ELF-1 (cell line): ENCODE measurements at regions not wholly inside any gene's neighbourhood (a gene's known extent, or its start where the extent isn't known, plus 50 kb on each side); places are given as distances from the start of the nearest gene placed in this dataset.

Source experiments
- DNase-seq: peaks from one replicate; pipeline ENCODE4 v3.0.0-alpha.2; 2016; ENCODE audit warnings: low read depth, low spot score

DNA sequence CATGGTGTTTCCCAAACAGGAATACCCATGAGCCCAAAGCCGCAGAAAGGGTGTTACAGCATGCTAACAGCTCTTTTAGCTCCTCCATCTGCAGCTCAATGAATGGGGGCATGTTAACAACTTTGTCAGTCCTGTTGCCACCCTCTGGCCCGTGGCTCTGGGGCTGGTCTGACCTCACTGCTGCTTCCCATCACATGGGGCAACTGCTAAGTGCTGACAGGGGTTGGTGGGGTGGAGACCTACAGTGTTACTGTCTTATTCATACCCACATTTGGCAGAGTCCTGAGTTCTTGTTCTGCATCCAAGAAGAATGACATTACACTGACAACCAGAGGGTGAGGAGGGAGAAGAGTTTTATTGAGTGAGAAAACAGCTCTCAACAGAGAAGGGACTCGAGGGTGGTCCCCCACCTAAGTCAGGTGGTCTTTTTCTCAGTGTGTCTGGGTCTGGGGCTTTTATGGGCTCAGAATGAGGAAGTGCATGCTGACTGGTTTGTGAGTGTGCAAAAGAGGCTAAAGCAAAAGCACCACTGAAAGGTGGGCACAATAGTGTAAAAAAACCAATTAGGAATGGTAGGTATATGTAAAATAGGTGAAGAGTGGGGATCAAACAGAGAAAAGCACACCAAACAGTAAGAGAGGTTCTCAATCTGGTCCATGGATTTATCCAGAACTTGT lies 1952.0 kb upstream of the PCDH20 start:
- DNase-seq = no peak

GRCh38 chr13:63364159-63364558 lies 1948.5 kb upstream of the PCDH20 start:
- DNase-seq = no peak

DNA sequence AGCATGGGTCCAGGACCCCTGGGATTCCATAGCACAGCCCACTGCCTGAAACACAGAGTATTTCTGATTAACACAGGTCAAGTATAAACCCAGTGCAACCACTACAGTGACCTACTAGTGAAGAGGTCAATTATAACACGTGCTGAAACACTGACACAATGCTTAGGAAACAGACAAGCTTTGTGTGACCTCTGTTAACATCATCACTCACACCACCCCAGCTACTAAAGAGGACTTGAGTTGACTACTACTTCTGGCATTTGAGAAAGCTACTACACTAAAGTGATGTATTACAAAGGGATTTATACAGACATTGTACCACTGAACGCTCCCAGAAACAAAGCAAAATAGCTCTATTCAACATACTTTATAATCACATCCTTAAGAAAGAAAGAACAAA lies 1935.9 kb upstream of the PCDH20 start:
- no peak for DNase-seq

DNA sequence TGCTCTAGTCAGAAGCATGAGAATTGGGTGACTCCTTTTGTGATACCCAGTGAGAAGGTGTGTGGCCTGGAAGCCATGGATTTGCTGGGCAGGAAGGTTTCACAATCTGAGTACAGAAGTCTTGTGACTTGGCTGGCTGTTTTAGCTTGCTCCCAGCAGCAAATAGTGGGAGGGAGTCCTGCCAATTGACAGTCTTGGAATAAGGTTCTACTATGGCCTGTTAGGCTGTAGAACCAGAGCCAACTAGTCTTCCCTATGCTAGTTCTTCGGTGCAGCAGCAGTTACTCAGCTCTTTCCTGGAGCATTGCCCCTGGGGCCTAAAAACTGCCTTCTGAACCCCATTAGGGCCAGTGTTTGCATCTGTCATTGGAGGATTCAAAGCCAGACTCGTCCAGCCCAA lies 1935.4 kb upstream of the PCDH20 start:
- no peak for DNase-seq

- DNase-seq = no peak
These were observed 1930.2 kb upstream of the PCDH20 start for GRCh38 chr13:63345835-63346234.

DNA sequence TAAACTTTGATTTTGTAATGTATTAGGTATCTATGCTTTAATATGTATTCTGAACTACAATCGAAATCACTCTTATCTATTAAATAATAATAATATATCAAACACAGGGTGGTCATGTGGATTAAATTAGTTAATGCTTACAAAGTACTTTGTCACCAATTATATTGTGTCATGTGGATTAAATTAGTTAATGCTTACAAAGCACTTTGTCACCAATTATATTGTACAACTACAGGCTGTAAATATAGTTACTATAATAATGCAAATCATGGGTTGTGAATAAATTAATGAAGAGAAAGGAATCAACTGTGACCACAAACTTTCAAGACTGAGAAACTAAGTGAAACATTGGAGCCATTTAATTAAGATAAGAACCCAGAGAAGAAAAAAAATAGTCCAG lies 1929.1 kb upstream of the PCDH20 start:
- DNase-seq = no peak

GRCh38 chr13:63337921-63338320 lies 1922.3 kb upstream of the PCDH20 start:
- DNase-seq = no peak

- DNase-seq = no peak
These were observed 1921.4 kb upstream of the PCDH20 start for GRCh38 chr13:63337041-63337440.

DNA sequence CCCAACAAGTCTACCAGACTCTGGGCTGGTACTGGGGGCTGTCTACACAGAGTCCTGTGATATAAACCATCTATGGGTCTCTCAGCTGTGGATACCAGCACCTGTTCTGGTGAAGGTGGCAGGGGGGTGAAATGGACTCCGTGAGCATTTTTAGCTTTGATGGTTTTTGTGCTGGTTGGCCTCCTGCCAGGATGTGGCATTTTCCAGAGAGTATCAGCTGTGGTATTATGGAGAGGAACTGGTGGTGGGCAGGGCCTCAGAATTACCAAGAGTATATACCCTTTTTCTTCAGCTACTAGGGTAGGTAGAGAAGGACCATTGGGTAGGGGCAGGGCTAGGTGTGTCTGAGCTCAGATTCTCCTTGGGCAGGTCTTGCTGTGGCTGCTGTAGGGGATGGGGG lies 1920.9 kb upstream of the PCDH20 start:
- no peak for DNase-seq

DNA sequence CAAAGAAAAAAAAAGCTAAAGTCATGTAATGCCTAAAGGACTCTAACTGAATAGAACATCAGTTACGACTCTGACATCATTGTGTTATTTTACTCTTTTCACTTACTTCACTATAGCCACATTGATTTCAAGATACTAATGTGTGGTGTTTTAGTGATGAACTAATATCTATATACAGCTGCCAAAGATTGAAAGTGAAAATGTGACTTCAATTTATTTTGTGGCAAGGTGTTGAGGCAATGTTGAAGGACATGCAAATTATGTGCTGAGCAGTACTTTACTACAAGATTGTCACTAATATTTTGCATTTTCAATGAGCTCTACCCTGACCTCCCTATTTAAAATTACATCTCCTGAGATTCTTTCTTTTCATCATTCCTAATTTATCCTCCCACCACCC lies 1911.9 kb upstream of the PCDH20 start:
- DNase-seq = no peak

GRCh38 chr13:63323441-63323840 lies 1907.8 kb upstream of the PCDH20 start:
- no peak for DNase-seq

- DNase-seq = no peak
These were observed 1895.9 kb upstream of the PCDH20 start for GRCh38 chr13:63311587-63311986.

DNA sequence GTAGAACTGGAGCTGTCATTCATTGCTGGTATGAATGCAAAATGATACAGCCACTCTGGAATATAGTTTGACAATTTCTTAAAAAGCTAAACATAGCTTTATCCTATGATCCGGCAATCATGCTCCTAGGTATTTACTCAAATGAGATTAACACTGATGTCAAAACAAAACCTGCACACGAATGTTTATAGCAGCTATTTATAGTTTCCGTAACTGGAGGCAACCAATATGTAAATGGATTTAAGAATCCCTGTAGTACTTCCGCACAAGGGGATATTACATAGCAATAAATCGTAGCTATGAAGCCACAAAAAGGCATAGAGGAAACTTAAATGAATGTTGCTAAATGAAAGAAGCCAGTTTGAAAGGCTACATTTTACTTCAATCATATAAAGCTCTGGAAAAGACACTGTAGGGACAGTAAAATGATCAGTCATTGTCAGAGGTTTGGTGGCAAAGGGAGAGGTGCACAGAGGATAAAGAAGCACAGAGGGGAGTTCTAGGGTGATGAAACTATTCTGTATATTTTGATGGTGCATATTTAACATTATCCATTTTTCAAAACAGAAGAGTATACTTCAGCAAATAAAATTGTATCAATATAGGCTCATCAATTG lies 1893.0 kb upstream of the PCDH20 start:
- no peak for DNase-seq

- no peak for DNase-seq
These were observed 1891.6 kb upstream of the PCDH20 start for GRCh38 chr13:63307228-63307627.

DNA sequence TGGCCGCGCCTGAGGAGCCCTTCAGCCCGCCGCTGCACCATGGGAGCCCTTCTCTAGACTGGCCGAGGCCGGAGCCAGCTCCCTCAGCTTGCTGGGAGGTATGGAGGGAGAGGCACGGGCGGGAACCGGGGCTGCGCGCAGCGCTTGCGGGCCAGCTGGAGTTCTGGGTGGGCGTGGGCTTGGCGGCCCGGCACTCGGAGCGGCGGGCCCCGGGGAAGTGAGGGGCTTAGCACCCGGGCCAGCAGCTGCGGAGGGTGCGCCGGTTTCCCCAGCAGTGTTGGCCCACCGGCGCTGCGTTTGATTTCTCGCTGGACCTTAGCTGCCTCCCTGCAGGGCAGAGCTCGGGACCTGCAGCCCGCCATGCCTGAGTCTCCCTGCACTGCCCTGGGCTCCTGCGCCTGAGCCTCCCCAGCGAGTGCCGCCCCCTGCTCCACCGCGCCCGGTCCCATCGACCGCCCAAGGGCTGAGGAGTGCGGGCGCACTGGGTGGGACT lies 1890.0 kb upstream of the PCDH20 start:
- DNase-seq = peak; percentile 71

- no peak for DNase-seq
These were observed 1888.8 kb upstream of the PCDH20 start for GRCh38 chr13:63304497-63304896.

DNA sequence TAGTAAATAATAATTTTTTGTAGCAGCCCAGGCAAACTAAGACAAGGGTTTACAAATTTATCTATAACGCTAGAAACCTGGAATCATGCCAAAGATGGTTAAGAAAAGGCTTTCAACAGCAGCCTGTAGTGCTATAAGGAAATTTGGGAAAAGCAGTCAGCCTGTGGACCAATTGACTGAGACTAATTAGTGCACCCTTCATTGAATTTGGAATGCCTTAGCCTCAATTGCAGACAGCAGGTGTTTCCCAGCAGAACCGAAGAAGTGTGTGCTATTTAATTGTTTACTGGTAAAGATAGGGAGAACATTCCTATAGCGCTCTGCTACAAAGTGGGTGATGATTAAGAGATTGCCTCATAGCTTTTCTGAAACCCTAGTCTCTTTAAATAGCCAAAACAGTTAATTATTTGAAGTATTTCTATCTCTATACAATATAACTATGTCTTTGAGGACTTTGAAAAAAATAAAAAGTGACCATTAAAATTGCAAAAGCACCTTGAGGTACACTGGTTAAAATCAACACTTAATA lies 1884.3 kb upstream of the PCDH20 start:
- no peak for DNase-seq

DNA sequence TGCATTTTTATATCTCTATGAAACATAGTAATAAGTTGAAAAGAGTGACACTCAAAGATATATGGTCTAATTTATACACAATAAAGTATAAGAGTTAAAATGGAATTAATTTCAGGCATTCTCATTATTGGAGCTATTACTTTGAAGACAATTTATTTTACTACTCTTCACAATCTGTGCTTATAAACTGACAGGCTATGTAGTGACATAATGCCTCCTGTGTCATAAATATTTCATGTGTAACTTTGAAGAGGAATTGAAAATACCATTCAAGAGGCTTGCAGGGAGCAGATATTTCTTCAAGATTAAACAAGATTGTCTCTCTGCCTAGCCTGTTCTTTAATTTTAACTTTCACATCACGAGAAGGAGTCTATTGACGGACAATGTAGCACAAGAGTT lies 1881.5 kb upstream of the PCDH20 start:
- DNase-seq = no peak

DNA sequence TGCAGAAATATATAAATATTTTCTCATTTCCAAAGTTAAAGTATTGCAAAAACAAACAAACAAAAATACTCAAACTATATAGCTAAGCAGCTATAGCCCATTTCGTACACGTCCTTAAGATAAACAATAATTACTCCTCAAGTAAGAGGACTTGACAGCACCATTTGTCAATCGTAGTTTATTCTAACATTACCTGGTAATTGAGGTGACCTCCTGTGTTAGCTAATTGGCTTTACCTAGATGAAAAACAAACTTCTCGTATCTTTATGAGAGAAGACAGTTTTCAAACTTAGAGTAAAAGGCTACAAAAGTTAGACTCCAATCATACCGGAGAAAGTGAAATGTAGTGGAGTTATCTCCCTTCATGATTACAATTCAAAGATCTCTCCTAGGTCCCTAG lies 1876.1 kb upstream of the PCDH20 start:
- no peak for DNase-seq

- no peak for DNase-seq
These were observed 1872.9 kb upstream of the PCDH20 start for GRCh38 chr13:63288576-63288975.

GRCh38 chr13:63287926-63288325 lies 1872.3 kb upstream of the PCDH20 start:
- DNase-seq = no peak

- DNase-seq = no peak
These were observed 1869.8 kb upstream of the PCDH20 start for GRCh38 chr13:63285426-63285825.

- no peak for DNase-seq
These were observed 1863.5 kb upstream of the PCDH20 start for GRCh38 chr13:63279136-63279535.
